WTC11 (cell line): ENCODE measurements at regions not wholly inside any gene's neighbourhood (a gene's known extent, or its start where the extent isn't known, plus 50 kb on each side); places are given as distances from the start of the nearest gene placed in this dataset.

Experiments used
- ATAC-seq: fragments of 200-7000 bp; cut with Tn5 transposase; 2 replicates; pipeline ENCODE4 v1.10.0; 2021; ENCODE audit warnings: mild to moderate bottlenecking, moderate library complexity
- CTCF ChIA-PET: fragments of 300-600 bp; sonication (Branson Sonifier 250); formaldehyde crosslinking; loops from one replicate; lab custom pipeline; 2021; ENCODE audit warnings: antibody characterized with exemption; lab: Charles Lee
- POLR2A ChIA-PET: fragments of 350-600 bp; sonication (Branson Sonifier 250); formaldehyde crosslinking; loops from one replicate; lab custom pipeline; 2021; ENCODE audit warnings: antibody characterized with exemption; lab: Charles Lee
- DNase-seq: peaks from one replicate; pipeline ENCODE4 v3.0.0; 2021; ENCODE audit warnings: low spot score
- H3K27ac Mint-ChIP-seq: 2 replicates; pipeline ENCODE4 v1.8.0; 2021; ENCODE audit warnings: mixed read lengths
- H3K27me3 Mint-ChIP-seq: 2 replicates; pipeline ENCODE4 v1.8.0; 2021; ENCODE audit warnings: low read depth, mild to moderate bottlenecking, moderate library complexity, mixed read lengths
- H3K36me3 Mint-ChIP-seq: 2 replicates; pipeline ENCODE4 v1.8.0; 2021; ENCODE audit warnings: mixed read lengths
- H3K4me1 Mint-ChIP-seq: 2 replicates; pipeline ENCODE4 v1.8.0; 2022; ENCODE audit warnings: mixed read lengths
- H3K4me3 Mint-ChIP-seq: 2 replicates; pipeline ENCODE4 v1.8.0; 2021; ENCODE audit warnings: mild to moderate bottlenecking, moderate library complexity, mixed read lengths
- H3K9me3 Mint-ChIP-seq: 2 replicates; pipeline ENCODE4 v1.8.0; 2021; ENCODE audit warnings: mixed read lengths
- AFF4 ChIP-seq: sonication (generic); formaldehyde crosslinking; IDR thresholded peaks from 2 replicates; pipeline ENCODE4 v1.8.1; 2023; ENCODE audit warnings: mild to moderate bottlenecking, missing genetic modification reagents, borderline replicate concordance
- ATF6 ChIP-seq: sonication (generic); formaldehyde crosslinking; IDR thresholded peaks from 2 replicates; pipeline ENCODE4 v1.8.1; 2023; ENCODE audit warnings: mild to moderate bottlenecking, missing genetic modification reagents
- IRF1 ChIP-seq: sonication (generic); formaldehyde crosslinking; IDR thresholded peaks from 2 replicates; pipeline ENCODE4 v1.8.0; 2023; ENCODE audit warnings: missing genetic modification reagents
- MYBL2 ChIP-seq: sonication (generic); formaldehyde crosslinking; IDR thresholded peaks from 2 replicates; pipeline ENCODE4 v1.8.1; 2023; ENCODE audit warnings: mild to moderate bottlenecking, moderate library complexity, missing genetic modification reagents
- PREB ChIP-seq: sonication (generic); formaldehyde crosslinking; IDR thresholded peaks from 2 replicates; pipeline ENCODE4 v1.8.1; 2022; ENCODE audit warnings: mild to moderate bottlenecking, missing genetic modification reagents, moderate library complexity, borderline replicate concordance
- USF1 ChIP-seq: sonication (generic); formaldehyde crosslinking; IDR thresholded peaks from 2 replicates; pipeline ENCODE4 v1.8.0; 2022; ENCODE audit warnings: mild to moderate bottlenecking, missing genetic modification reagents
- ZBTB21 ChIP-seq: sonication (generic); formaldehyde crosslinking; IDR thresholded peaks from 2 replicates; pipeline ENCODE4 v1.8.1; 2023; ENCODE audit warnings: mild to moderate bottlenecking, missing genetic modification reagents, borderline replicate concordance
- ZNF281 ChIP-seq: sonication (generic); formaldehyde crosslinking; IDR thresholded peaks from 2 replicates; pipeline ENCODE4 v1.8.0; 2023; ENCODE audit warnings: mild to moderate bottlenecking, missing genetic modification reagents
- ZNF423 ChIP-seq: fragments of 250-450 bp; sonication (Bioruptor Pico); IDR thresholded peaks from 2 replicates; pipeline ENCODE4 v2.1.2; 2022; ENCODE audit warnings: mild to moderate bottlenecking, moderate library complexity
- ZNF671 ChIP-seq: fragments of 250-450 bp; sonication (Bioruptor Pico); IDR thresholded peaks from 2 replicates; pipeline ENCODE4 v1.8.0; 2021; ENCODE audit warnings: mild to moderate bottlenecking
- ZSCAN18 ChIP-seq: fragments of 250-450 bp; sonication (Bioruptor Pico); IDR thresholded peaks from 2 replicates; pipeline ENCODE4 v2.1.2; 2022; ENCODE audit warnings: mild to moderate bottlenecking, moderate library complexity

- TF ChIP-seq ATF6 (CRISPR knock-in tag) (no peak), MYBL2 (no peak), IRF1 (no peak), AFF4 (CRISPR knock-in tag) (no peak), ZSCAN18 (CRISPR knock-in tag) (no peak), ZNF281 (CRISPR knock-in tag) (no peak), PREB (CRISPR knock-in tag) (no peak)
- TF ChIP-seq, all 79 proteins: peak for 0
These were observed 71.8 kb downstream of the IER5 start (continued) for GRCh38 chr1:181160322-181160721.

GRCh38 chr1:181160998-181161870 lies 72.7 kb downstream of the IER5 start:
- CTCF ChIA-PET: interaction anchor here (0.6 to 2.1 kb wide), 9 partner anchors 26 to 286 kb away, joined by 3 to 5 read pairs (median 3); no protein-coding TSS in a partner anchor

More at GRCh38 chr1:181160998-181161870, 72.7 kb downstream of the IER5 start:
- Mint-ChIP-seq H3K4me3 (no peak overlapping the region), H3K9me3 (peaks cover 35% of the 10 kb centered on the region), H3K27ac (no peak overlapping the region), H3K4me1 (peaks cover under 1% of the 10 kb centered on the region), H3K27me3 (peaks cover 10% of the 10 kb centered on the region), H3K36me3 (peaks cover 6% of the 10 kb centered on the region; the same call in 1 of the 2 replicates)
- ATAC-seq (peak; percentile 66), DNase-seq (no peak)
- TF ChIP-seq ZBTB21 (CRISPR knock-in tag): no peak
- TF ChIP-seq ZNF423 (CRISPR knock-in tag): no peak
- no peak for TF ChIP-seq USF1 (CRISPR knock-in tag)
- TF ChIP-seq ZNF671 (CRISPR knock-in tag): no peak
- POLR2A ChIA-PET: interaction anchor here (1.1 kb wide), 1 partner anchor 71 kb away, joined by 3 read pairs; no protein-coding TSS in a partner anchor
